WI38 (cell line): ENCODE measurements at regions not wholly inside any gene's neighbourhood (a gene's known extent, or its start where the extent isn't known, plus 50 kb on each side); places are given as distances from the start of the nearest gene placed in this dataset.
"Not testable (repeated sequence)": the region's sequence is repeated elsewhere in the genome, so short reads cannot be mapped to it uniquely, and the experiment has no call there.

Experiments used
- H3K4me3 ChIP-seq: 2 replicates; pipeline ENCODE4 v1.5.1; 2011; ENCODE audit warnings: low read depth, mild to moderate bottlenecking, control low read depth, low read length
- TF ChIP-seq, protein P1 (sequence below): IDR thresholded peaks from 2 replicates; pipeline ENCODE4 v1.5.1; 2012; ENCODE audit warnings: low read depth, mild to moderate bottlenecking, control low read depth, low read length

DNA sequence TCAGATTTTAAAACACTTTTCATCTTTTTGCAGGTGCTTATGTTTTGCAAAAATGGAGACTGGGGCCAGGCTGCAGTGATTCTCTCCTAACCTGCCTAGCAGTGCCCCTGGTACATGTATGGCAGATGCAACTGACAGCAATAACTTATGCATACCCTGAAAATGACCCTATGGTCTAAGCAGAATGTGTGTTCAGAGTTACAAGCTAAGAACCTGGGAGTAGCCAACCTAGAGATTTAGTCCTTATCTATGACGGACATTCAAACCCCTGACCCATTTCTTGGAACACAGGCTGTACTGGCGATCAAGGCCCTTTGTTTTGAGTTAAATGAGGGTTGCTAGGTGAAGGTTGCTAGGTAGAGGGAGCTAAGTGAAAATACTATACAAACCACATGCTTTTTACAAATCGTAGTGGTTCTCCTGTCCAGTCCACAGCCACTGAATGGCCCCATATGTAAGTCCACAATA is 184.9 kb upstream of the SESN3 start:
- TF ChIP-seq, protein P1, sequence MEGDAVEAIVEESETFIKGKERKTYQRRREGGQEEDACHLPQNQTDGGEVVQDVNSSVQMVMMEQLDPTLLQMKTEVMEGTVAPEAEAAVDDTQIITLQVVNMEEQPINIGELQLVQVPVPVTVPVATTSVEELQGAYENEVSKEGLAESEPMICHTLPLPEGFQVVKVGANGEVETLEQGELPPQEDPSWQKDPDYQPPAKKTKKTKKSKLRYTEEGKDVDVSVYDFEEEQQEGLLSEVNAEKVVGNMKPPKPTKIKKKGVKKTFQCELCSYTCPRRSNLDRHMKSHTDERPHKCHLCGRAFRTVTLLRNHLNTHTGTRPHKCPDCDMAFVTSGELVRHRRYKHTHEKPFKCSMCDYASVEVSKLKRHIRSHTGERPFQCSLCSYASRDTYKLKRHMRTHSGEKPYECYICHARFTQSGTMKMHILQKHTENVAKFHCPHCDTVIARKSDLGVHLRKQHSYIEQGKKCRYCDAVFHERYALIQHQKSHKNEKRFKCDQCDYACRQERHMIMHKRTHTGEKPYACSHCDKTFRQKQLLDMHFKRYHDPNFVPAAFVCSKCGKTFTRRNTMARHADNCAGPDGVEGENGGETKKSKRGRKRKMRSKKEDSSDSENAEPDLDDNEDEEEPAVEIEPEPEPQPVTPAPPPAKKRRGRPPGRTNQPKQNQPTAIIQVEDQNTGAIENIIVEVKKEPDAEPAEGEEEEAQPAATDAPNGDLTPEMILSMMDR: no peak
- no peak overlapping the region for H3K4me3 ChIP-seq

DNA sequence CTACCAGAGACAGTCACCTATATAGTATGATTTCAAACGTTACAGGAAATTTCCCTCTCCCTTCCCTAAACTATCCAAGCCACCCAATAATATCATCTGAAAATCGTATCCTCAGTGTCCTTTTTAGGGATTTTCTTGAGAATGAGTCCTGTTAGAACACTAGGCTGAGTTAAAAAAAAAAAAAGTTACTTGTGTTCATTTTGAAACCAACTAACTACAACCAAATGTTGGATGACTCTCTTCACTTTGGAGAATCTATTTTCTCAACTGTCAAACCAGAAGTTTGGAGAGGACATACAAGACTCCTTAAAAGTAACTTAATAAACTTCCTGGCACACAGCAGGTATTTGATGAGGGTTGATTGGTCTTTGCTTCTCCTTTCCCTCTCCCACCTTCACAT is 183.2 kb upstream of the SESN3 start:
- no peak overlapping the region for H3K4me3 ChIP-seq
- TF ChIP-seq, protein P1: no peak

DNA sequence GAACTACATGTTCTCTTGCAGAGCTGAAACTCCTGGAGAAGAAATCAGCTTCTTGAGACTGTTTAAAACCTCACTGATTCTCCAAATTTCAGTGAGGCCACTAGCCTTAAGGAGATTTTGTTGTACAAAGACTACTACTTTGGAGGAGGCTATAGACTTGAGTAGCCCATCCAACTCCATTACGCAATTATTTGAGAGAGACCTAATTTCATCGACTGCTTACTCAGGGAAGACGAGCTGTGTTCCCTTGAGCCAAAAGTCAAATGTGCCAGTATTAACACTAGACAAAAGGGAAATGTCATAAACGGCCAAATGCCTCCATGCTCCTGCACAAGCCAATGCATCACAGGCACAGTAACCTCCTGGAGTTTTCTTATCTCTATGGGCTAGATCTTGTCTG is 182.8 kb upstream of the SESN3 start:
- TF ChIP-seq, protein P1: no peak
- H3K4me3 ChIP-seq: no peak overlapping the region

DNA sequence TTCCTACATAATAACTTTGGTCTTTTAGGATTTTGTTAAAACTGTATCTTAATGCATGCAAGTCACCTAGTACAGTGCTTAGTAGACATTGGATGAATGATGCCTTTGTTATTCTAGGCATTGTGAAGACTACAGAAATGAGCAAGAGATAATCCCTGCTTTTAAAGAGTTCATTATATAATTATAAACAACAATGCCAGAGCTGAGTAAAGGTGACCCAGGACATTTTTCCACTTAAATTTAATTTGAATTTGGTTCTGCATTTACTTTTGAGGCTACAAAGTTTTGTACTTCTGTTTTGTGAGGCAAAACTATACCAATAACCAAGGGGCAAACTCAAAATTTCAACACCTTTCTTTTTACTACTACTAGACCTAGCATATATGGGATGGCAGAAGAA is 182.0 kb upstream of the SESN3 start:
- TF ChIP-seq, protein P1: no peak
- H3K4me3 ChIP-seq: no peak overlapping the region

DNA sequence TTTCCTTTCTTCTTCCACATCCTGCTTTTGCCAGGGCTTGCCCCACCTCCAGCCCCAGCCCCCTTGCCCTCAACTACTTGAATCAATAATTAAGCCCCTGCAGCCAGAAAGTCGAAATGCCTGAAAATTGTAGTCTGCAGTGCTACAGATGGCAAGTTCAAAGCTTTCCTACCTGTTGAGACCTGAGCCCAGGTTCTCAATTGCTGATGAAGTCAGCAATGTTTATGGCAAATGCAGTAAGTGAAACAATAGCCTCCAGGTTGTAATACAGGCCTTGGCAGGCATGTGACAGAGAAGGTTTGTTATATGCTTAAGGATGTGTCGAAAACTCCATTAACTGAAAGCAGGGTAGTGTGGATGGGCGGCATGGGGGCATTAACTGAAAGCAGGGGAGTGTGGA is 181.1 kb upstream of the SESN3 start:
- H3K4me3 ChIP-seq: no peak overlapping the region
- TF ChIP-seq, protein P1: no peak

DNA sequence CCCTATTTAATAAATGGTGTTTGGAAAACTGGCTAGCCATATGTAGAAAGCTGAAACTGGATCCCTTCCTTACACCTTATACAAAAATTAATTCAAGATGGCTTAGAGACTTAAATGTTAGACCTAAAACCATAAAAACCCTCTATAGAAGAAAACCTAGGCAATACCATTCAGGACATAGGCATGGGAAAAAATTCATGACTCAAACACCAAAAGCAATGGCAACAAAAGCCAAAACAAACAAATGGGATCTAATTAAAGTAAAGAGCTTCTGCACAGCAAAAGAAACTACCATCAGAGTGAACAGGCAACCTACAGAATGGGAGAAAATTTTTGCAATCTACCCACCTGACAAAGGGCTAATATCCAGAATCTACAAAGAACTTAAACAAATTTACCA is 179.7 kb upstream of the SESN3 start:
- not testable (repeated sequence) for H3K4me3 ChIP-seq

DNA sequence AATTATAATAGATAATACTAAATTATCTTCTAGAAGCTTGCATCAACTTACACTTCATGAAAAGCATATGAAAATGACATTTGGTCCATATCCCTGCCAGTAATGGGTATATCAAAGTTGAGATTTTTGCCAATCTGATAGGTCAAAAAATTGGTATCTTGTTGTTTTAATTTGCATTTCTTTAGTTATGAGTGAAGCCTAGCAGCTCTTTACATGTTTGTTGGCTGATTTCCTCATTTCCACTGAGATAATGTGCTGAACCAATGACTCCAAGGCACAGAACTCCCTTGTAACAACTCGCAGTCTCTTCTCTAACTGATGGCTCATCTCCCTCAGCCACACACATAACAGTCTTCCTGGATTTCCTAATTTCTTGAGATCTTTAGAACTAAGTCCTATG is 175.3 kb upstream of the SESN3 start:
- no peak overlapping the region for H3K4me3 ChIP-seq
- TF ChIP-seq, protein P1: no peak

DNA sequence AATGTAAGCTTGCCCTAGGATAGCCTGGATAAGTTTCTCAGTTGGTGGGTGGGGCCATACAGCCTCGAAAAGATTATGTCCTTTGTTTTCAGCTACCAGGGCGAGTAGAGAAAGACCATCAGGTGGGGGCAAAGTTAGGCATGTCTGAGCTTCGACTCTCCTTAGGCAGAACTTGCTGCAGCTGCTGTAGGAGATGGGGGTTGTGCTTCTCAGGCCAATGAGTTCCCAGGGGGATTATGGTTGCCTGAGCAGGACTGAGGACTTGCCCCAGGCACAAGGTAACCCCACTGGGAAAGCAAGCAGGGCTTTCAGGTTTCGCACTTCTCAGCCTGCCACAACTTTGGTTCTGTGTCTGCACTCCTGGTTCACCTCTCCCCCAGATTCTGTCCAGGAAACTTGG is 173.4 kb upstream of the SESN3 start:
- no peak overlapping the region for H3K4me3 ChIP-seq
- TF ChIP-seq, protein P1: no peak
